ENCODE measurements at regions not wholly inside any gene's neighbourhood (a gene's known extent, or its start where the extent isn't known, plus 50 kb on each side); places are given as distances from the start of the nearest gene placed in this dataset.

- H3K4me1 ChIP-seq: no peaks in the 10 kb centered on the region
- no peaks in the 10 kb centered on the region for H3K36me3 ChIP-seq
- TF ChIP-seq POLR2A (IDR thresholded peaks at IDR 0.05) (no peak), CTCF (IDR thresholded peaks at IDR 0.05 in 4 of 5, conservative IDR thresholded peaks at IDR 0.05 in 1 of 5) (no peak)
- H3K27me3 ChIP-seq: no peaks in the 10 kb centered on the region
- no peaks in the 10 kb centered on the region for H3K9me3 ChIP-seq
- H3K4me3 ChIP-seq: no peak overlapping the region
- DNase-seq (no peak), ATAC-seq (no peak)
- intact Hi-C loops (cut with DNase I; ENCODE audit: low total_unique reads): no loop called here
- in situ Hi-C loops (cut with MboI; ENCODE audit: low sequenced_read_pairs in 4 of 4): no loop called here
- no peak overlapping the region for H3K27ac ChIP-seq
Measured at GRCh38 chr14:42909659-42910058, 1303.0 kb downstream of the LRFN5 start.

- no peak overlapping the region for H3K27ac ChIP-seq
- no peaks in the 10 kb centered on the region for H3K9me3 ChIP-seq
- TF ChIP-seq POLR2A (IDR thresholded peaks at IDR 0.05): no peak
- TF ChIP-seq CTCF (IDR thresholded peaks at IDR 0.05 in 4 of 5, conservative IDR thresholded peaks at IDR 0.05 in 1 of 5): no peak
- DNase-seq (no peak), ATAC-seq (no peak)
- H3K4me1 ChIP-seq: no peaks in the 10 kb centered on the region
- intact Hi-C loops (cut with DNase I; ENCODE audit: low total_unique reads): no loop called here
- H3K36me3 ChIP-seq: no peaks in the 10 kb centered on the region
- H3K27me3 ChIP-seq: no peaks in the 10 kb centered on the region
- no peak overlapping the region for H3K4me3 ChIP-seq
- in situ Hi-C loops (cut with MboI; ENCODE audit: low sequenced_read_pairs in 4 of 4): no loop called here
Measured at GRCh38 chr14:42893183-42893582, 1286.5 kb downstream of the LRFN5 start.

GRCh38 chr14:42884100-42884499 is 1277.4 kb downstream of the LRFN5 start:
- Histone ChIP-seq H3K27me3 (no peaks in the 10 kb centered on the region), H3K36me3 (no peaks in the 10 kb centered on the region), H3K27ac (no peak overlapping the region), H3K9me3 (no peaks in the 10 kb centered on the region), H3K4me1 (no peaks in the 10 kb centered on the region), H3K4me3 (no peak overlapping the region)
- DNase-seq (no peak), ATAC-seq (no peak)
- in situ Hi-C loops (cut with MboI; ENCODE audit: low sequenced_read_pairs in 4 of 4) (no loop called here), intact Hi-C loops (cut with DNase I; ENCODE audit: low total_unique reads) (no loop called here)
- TF ChIP-seq POLR2A (IDR thresholded peaks at IDR 0.05) (no peak), CTCF (IDR thresholded peaks at IDR 0.05 in 4 of 5, conservative IDR thresholded peaks at IDR 0.05 in 1 of 5) (no peak)

GRCh38 chr14:42877716-42878115 is 1271.0 kb downstream of the LRFN5 start:
- DNase-seq (no peak), ATAC-seq (no peak)
- no peaks in the 10 kb centered on the region for H3K27me3 ChIP-seq
- no peaks in the 10 kb centered on the region for H3K9me3 ChIP-seq
- H3K27ac ChIP-seq: no peak overlapping the region
- no peaks in the 10 kb centered on the region for H3K36me3 ChIP-seq
- in situ Hi-C loops (cut with MboI; ENCODE audit: low sequenced_read_pairs in 4 of 4) (no loop called here), intact Hi-C loops (cut with DNase I; ENCODE audit: low total_unique reads) (no loop called here)
- no peaks in the 10 kb centered on the region for H3K4me1 ChIP-seq
- TF ChIP-seq CTCF (IDR thresholded peaks at IDR 0.05 in 4 of 5, conservative IDR thresholded peaks at IDR 0.05 in 1 of 5): no peak
- no peak for TF ChIP-seq POLR2A (IDR thresholded peaks at IDR 0.05)
- H3K4me3 ChIP-seq: no peak overlapping the region

GRCh38 chr14:42872786-42873185 is 1266.1 kb downstream of the LRFN5 start:
- Histone ChIP-seq H3K4me1 (no peaks in the 10 kb centered on the region), H3K27me3 (no peaks in the 10 kb centered on the region), H3K4me3 (no peak overlapping the region), H3K9me3 (no peaks in the 10 kb centered on the region), H3K27ac (no peak overlapping the region), H3K36me3 (no peaks in the 10 kb centered on the region)
- no peak for ATAC-seq
- TF ChIP-seq CTCF (IDR thresholded peaks at IDR 0.05 in 4 of 5, conservative IDR thresholded peaks at IDR 0.05 in 1 of 5): no peak
- no peak for TF ChIP-seq POLR2A (IDR thresholded peaks at IDR 0.05)
- intact Hi-C loops (cut with DNase I; ENCODE audit: low total_unique reads) (no loop called here), in situ Hi-C loops (cut with MboI; ENCODE audit: low sequenced_read_pairs in 4 of 4) (no loop called here)
- no peak for DNase-seq

Measured in gastrocnemius medialis (tissue), 4 donors.